Esophagus (tissue), 2 donors: ENCODE measurements at regions not wholly inside any gene's neighbourhood (a gene's known extent, or its start where the extent isn't known, plus 50 kb on each side); places are given as distances from the start of the nearest gene placed in this dataset.

Experiments used
- H3K27ac ChIP-seq, 2 donors: one replicate each; pipeline ENCODE4 v1.5.1; 2013; ENCODE audit warnings: low read depth in 2 of 2, mild to moderate bottlenecking in 2 of 2, inconsistent platforms in 1 of 2, low read length in 1 of 2, moderate library complexity in 1 of 2
- H3K27me3 ChIP-seq, 2 donors: one replicate each; pipeline ENCODE4 v1.6.1; 2013; ENCODE audit warnings: low read length in 2 of 2, control low read depth in 1 of 2, mild to moderate bottlenecking in 1 of 2; ENCODE audit not compliant: insufficient read depth in 2 of 2, control insufficient read depth in 1 of 2
- H3K36me3 ChIP-seq, 2 donors: one replicate each; pipeline ENCODE4 v1.6.1; 2013; ENCODE audit warnings: low read length in 1 of 2; ENCODE audit not compliant: control insufficient read depth in 2 of 2, insufficient read depth in 2 of 2
- H3K4me1 ChIP-seq, 2 donors: one replicate each; pipeline ENCODE4 v1.6.1; 2013; ENCODE audit warnings: low read length in 1 of 2; ENCODE audit not compliant: control insufficient read depth in 2 of 2, insufficient read depth in 2 of 2
- H3K4me3 ChIP-seq, 2 donors: one replicate each; pipeline ENCODE4 v1.5.1; 2013; ENCODE audit warnings: low read length in 2 of 2, mild to moderate bottlenecking in 2 of 2, low read depth in 1 of 2, moderate library complexity in 1 of 2
- H3K9me3 ChIP-seq, 2 donors: one replicate each; pipeline ENCODE4 v1.6.1; 2013; ENCODE audit warnings: mild to moderate bottlenecking in 2 of 2, low read depth in 1 of 2, low read length in 1 of 2, moderate library complexity in 1 of 2; ENCODE audit not compliant: control insufficient read depth in 2 of 2, insufficient read depth in 1 of 2
- WGBS, 2 donors: extraction: QIAGEN DNeasy Blood & Tissue Kit; methylation state at CpG; one replicate each; pipeline ENCODE4 v1.1.7; 2013; 5-methylcytosine and 5-hydroxymethylcytosine counted together
- donor health status: healthy with polysubstance abuse.
- donor health status: Bipolar disorder and iron deficiency.

DNA sequence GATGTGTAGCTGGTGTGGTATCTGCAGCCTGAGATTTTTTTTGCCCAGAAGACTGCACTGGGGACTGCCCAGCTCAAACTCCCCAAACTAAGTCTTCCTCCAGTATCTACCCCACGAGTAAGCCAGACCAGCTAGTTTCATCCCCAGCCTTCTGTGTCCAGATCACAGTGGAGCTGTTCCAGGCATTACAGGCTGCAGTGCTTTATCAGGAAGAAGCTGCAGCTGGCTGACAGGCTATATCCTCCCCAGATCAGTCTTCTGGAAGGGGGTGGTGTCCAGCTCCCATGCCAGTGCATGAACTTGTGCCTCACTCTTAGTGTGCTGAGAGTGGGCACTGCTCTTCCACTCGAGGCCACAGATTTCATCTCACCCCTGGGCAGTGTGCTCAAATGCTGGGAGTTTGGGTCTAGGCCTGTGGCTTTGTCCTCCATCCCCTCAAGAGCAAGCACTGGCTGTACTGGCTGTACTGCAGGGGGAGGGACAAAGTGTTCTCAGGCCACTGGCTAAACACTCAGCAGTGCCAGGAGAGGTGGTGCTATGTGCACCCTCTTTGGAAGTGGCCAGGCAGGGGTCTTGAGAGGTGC lies 679.1 kb upstream of the COBL start:
- Histone ChIP-seq H3K9me3 (peaks cover 6 to 8% of the 10 kb centered on the region in 2 donors), H3K36me3 (no peaks in the 10 kb centered on the region), H3K27me3 (no peaks in the 10 kb centered on the region), H3K4me1 (no peaks in the 10 kb centered on the region), H3K27ac (no peak overlapping the region), H3K4me3 (no peak overlapping the region)
- WGBS, 2 donors: 43 to 58% methylated on average over 2 of the region's 2 CpGs

DNA sequence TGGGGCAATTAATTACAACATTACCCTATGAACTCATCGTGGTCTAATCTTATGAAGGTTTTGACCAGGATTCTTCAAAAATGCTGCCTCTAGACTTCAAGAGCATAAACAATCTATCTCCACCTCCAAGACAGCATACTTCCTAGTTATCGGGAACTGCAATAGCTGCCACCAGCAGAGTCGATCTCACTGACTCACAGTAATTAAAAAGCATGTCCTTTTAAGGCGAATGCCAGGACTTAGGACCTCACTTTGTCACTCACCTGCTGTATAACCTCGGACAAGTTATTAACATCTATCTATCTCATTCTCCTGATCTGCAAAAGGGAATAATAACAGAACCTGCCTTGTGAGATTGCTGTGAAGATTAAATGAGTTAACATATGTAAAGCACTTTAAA lies 666.0 kb upstream of the COBL start:
- WGBS, 2 donors: 49 to 62% methylated on average over 5 of the region's 5 CpGs
- Histone ChIP-seq H3K36me3 (no peaks in the 10 kb centered on the region), H3K9me3 (peaks cover 0 to 3% of the 10 kb centered on the region in 2 donors), H3K4me3 (no peak overlapping the region), H3K4me1 (no peaks in the 10 kb centered on the region), H3K27me3 (no peaks in the 10 kb centered on the region), H3K27ac (no peak overlapping the region)

DNA sequence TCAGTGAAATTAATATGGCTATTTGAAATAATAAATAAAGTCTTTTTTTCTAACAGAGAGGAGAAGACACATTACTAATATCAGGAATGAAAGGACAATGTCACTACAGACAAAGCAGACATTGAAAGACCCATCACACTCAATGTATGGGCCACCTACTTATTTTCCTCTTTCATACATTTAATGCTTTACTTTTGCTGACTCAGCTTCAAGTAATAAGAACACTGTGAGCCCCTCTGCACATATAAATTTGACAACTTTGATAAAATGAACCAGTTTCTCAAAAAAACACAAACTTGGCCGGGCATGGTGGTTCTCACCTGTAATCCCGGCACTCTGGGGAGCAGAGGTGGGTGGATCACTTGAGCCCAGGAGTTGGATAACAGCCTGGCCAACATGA lies 664.2 kb upstream of the COBL start:
- no peaks in the 10 kb centered on the region for H3K9me3 ChIP-seq
- no peak overlapping the region for H3K4me3 ChIP-seq
- H3K27me3 ChIP-seq: no peaks in the 10 kb centered on the region
- H3K27ac ChIP-seq: no peak overlapping the region
- H3K4me1 ChIP-seq: no peaks in the 10 kb centered on the region
- H3K36me3 ChIP-seq: no peaks in the 10 kb centered on the region
- 84 to 87% methylated on average over 2 of the region's 2 CpGs for WGBS, 2 donors

DNA sequence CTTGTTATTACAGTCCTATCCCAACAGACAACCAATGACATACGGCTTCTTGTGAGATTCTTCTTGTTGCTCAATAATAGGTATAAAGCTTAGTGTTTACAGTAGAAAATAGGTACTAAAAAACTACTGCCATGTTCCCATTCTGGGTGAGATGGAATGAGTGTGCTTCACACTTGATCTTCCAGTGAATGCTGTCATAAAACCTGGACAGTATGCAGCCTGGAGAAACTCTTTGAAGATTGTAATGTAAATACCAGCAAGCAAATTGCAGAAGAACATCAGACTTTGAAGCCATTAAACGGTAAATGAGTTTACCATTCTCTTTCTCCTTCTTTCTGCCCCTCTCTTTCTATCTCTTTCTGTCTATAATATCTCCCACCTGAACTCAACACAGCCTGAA lies 663.7 kb upstream of the COBL start:
- 60 to 77% methylated on average over 2 of the region's 2 CpGs for WGBS, 2 donors
- H3K27ac ChIP-seq: no peak overlapping the region
- H3K4me3 ChIP-seq: no peak overlapping the region
- no peaks in the 10 kb centered on the region for H3K36me3 ChIP-seq
- no peaks in the 10 kb centered on the region for H3K9me3 ChIP-seq
- H3K27me3 ChIP-seq: no peaks in the 10 kb centered on the region
- no peaks in the 10 kb centered on the region for H3K4me1 ChIP-seq

DNA sequence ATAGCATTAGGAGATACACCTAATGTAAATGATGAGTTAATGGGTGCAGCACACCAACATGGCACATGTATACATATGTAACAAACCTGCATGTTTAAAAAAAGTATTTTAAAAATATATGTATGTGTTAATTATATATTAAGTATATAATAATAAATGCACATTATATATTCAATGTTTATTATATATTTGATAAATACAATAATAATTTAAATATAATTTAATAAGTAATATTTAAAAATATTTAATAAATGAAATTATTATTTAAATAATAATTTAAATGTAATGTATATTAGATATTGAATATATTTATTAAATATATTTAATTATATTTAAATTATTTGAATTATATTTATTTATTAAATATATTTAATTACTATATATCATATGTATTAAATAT lies 661.3 kb upstream of the COBL start:
- H3K36me3 ChIP-seq: no peaks in the 10 kb centered on the region
- no peak overlapping the region for H3K27ac ChIP-seq
- H3K4me3 ChIP-seq: no peak overlapping the region

DNA sequence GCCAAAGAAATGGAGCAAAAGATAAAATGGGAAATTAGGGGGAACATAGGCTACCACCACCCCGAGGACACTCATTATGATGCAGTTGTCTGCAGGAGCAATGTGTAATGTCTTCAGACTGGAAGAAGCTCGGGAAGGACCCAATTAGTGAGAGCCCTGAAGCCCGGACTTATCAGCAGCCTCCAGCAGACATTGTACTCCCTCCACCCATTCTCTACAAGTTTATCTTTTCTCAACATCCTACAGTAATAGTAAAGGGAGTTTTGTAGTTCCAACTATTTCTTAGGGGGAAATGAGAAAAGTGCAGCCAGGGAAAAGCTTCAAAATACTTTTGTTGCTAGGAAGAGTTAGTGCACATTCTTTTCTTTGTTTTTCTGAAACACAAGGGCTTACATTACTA lies 657.3 kb upstream of the COBL start:
- Histone ChIP-seq H3K4me3 (no peak overlapping the region), H3K27me3 (no peaks in the 10 kb centered on the region), H3K4me1 (no peaks in the 10 kb centered on the region), H3K36me3 (no peaks in the 10 kb centered on the region), H3K9me3 (no peaks in the 10 kb centered on the region), H3K27ac (no peak overlapping the region)
- WGBS, 2 donors: 39% methylated on average over 3 of the region's 3 CpGs

More for the DNA sequence above, 661.3 kb upstream of the COBL start:
- H3K9me3 ChIP-seq: no peaks in the 10 kb centered on the region
- H3K4me1 ChIP-seq: no peaks in the 10 kb centered on the region
- H3K27me3 ChIP-seq: no peaks in the 10 kb centered on the region

DNA sequence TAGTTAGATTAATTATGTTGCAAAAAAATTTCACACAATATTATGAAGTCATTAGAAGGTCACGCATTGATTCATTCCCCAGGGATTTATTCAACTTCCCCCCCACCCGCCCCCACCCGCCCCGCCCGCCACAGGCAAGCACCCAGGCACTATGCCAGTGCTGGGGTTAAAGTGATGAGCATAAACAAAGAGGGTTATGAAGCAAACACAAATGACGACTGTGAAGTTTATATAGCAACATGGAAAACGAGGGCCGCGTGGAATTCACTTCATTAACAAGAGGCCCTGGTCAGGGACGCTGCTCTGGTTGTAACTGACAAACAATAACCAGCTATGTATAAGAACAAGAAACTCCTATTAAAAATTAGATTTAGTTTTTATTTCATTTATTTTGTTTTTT lies 656.5 kb upstream of the COBL start:
- H3K4me1 ChIP-seq: no peaks in the 10 kb centered on the region
- WGBS, 2 donors: 61 to 69% methylated on average over 10 of the region's 10 CpGs
- no peaks in the 10 kb centered on the region for H3K27me3 ChIP-seq
- H3K4me3 ChIP-seq: no peak overlapping the region
- no peaks in the 10 kb centered on the region for H3K9me3 ChIP-seq
- no peaks in the 10 kb centered on the region for H3K36me3 ChIP-seq
- H3K27ac ChIP-seq: no peak overlapping the region

DNA sequence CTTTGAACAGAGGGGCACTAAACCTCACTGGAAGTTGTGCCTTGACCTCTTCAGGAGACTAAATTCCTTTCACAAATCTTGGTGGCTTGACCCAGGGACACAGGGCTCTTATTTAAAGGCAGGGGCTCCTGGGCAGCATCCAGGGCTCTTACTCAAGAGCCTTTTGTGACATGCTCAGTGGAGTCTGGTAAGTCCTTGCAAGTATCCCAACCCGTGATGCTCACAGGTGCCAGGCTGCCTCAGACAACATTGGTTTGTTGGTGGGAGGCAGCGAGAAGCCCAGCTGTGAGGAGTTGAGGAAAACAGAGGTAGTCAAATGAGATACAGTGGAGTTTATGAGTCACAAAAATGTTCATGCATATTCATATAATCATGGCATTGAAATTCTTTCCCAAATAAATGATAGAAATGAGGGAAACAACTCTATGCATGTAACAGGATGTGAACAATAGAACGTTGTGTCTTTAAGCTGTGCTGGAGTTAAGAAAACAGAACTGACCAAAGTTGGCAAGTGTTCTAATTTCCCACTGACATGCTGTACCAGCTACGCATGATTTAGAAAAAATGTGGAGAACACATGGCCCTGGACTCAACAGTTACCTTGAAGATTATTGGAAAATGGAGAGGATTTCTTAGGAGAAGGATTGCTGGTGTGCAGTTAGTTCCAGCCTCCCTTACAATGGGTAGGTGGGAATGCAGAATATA lies 654.5 kb upstream of the COBL start:
- WGBS, 2 donors: 64 to 69% methylated on average over 4 of the region's 4 CpGs
- Histone ChIP-seq H3K4me1 (no peaks in the 10 kb centered on the region), H3K36me3 (no peaks in the 10 kb centered on the region)

DNA sequence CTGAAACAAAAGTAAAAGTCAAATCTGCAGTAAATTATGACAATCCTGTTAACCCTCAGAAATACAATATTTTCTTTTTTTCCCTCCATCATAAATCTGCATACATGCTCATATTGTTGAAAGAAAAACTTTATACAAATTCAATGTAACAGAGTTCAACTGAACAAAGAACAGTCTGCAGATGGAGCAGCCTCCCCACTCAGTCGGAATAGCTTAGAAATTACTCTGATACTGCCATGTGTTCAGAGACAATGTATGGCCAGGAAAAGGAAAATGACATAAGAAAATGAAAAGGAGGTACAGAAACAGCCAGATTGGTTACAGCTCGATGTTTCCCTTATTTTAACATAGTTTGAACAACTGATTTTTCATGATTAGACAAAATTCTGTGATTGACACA lies 651.9 kb upstream of the COBL start:
- H3K27ac ChIP-seq: no peak overlapping the region
- 66 to 67% methylated on average over 2 of the region's 2 CpGs for WGBS, 2 donors
- H3K4me1 ChIP-seq: no peaks in the 10 kb centered on the region

More for the DNA sequence above, 654.5 kb upstream of the COBL start:
- Histone ChIP-seq H3K27ac (no peak overlapping the region), H3K4me3 (no peak overlapping the region), H3K27me3 (no peaks in the 10 kb centered on the region), H3K9me3 (no peaks in the 10 kb centered on the region)

DNA sequence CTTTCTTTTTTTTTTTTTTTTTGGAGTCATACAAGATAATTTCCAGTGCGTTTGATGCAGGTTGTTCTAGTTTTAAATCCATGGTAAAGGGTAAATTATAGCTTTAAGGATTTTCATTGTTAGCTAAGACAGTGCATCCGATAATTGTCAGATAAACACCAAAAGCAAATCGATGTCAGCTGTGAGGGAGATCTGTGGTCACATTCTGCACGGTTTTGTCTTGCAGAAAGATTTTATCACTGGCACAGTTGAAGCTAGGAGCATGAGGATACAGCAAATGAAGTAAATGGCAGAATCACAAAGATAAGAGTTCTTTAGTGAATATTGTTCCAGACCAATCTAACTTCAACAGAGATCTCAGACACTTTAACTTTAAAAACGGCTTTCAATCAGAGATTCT lies 648.8 kb upstream of the COBL start:
- no peak overlapping the region for H3K4me3 ChIP-seq
- 20 to 34% methylated on average over 5 of the region's 5 CpGs for WGBS, 2 donors
- no peak overlapping the region for H3K27ac ChIP-seq
- no peaks in the 10 kb centered on the region for H3K4me1 ChIP-seq
- H3K36me3 ChIP-seq: no peaks in the 10 kb centered on the region
- H3K27me3 ChIP-seq: no peaks in the 10 kb centered on the region
- no peaks in the 10 kb centered on the region for H3K9me3 ChIP-seq

More for the DNA sequence above, 651.9 kb upstream of the COBL start:
- Histone ChIP-seq H3K36me3 (no peaks in the 10 kb centered on the region), H3K27me3 (no peaks in the 10 kb centered on the region), H3K9me3 (no peaks in the 10 kb centered on the region), H3K4me3 (no peak overlapping the region)
